H1 (cell line): ENCODE measurements at regions not wholly inside any gene's neighbourhood (a gene's known extent, or its start where the extent isn't known, plus 50 kb on each side); places are given as distances from the start of the nearest gene placed in this dataset.

Experiments used
- CTCF ChIA-PET: fragments of 300-600 bp; sonication (Branson Sonifier 250); formaldehyde crosslinking; loops from one replicate; lab custom pipeline; 2021; ENCODE audit not compliant: partially characterized antibody; lab: Charles Lee
- POLR2A ChIA-PET: fragments of 300-600 bp; sonication (Branson Sonifier 250); formaldehyde crosslinking; loops from one replicate; lab custom pipeline; 2021; ENCODE audit warnings: inconsistent platforms; ENCODE audit not compliant: partially characterized antibody; lab: Charles Lee
- DNase-seq, 2 experiments: peaks; one replicate each; pipeline versions ENCODE4 v3.0.0 to v3.0.0-alpha.2; 2010 to 2022; ENCODE audit warnings: low spot score in 2 of 2, low read depth in 1 of 2, mixed read lengths in 1 of 2
- FAIRE-seq: peaks from 2 replicates; lab custom pipeline; 2011; peaks lifted over from hg19 to GRCh38; lab: Jason Lieb, UNC
- H2AFZ ChIP-seq: 2 replicates; pipeline ENCODE4 v1.8.1; 2012; ENCODE audit warnings: low read length, inconsistent platforms
- H2AK5ac ChIP-seq: 2 replicates; pipeline ENCODE4 v1.6.1; 2013; ENCODE audit warnings: low read depth, low read length
- H2BK120ac ChIP-seq: replicated peaks from 2 replicates; pipeline ENCODE3; 2013; ENCODE audit warnings: low read depth, low read length, inconsistent platforms
- H2BK12ac ChIP-seq: 2 replicates; pipeline ENCODE4 v1.6.1; 2013; ENCODE audit warnings: low read depth, low read length
- H2BK15ac ChIP-seq: 2 replicates; pipeline ENCODE4 v1.6.1; 2013; ENCODE audit warnings: low read length
- H2BK20ac ChIP-seq: 2 replicates; pipeline ENCODE4 v1.6.1; 2013; ENCODE audit warnings: low read length
- H2BK5ac ChIP-seq: 2 replicates; pipeline ENCODE4 v1.6.1; 2013; ENCODE audit warnings: low read depth, low read length
- H3K14ac ChIP-seq: 2 replicates; pipeline ENCODE4 v1.6.1; 2013; ENCODE audit warnings: inconsistent platforms; ENCODE audit not compliant: insufficient read length
- H3K18ac ChIP-seq: 2 replicates; pipeline ENCODE4 v1.6.1; 2013; ENCODE audit warnings: low read length; ENCODE audit errors: extremely low read depth
- H3K23ac ChIP-seq: 2 replicates; pipeline ENCODE4 v1.6.1; 2013; ENCODE audit warnings: inconsistent platforms; ENCODE audit not compliant: insufficient read length
- H3K23me2 ChIP-seq: 2 replicates; pipeline ENCODE4 v1.6.1; 2013; ENCODE audit warnings: low read depth, low read length
- H3K27ac ChIP-seq: 2 replicates; pipeline ENCODE4 v1.6.1; 2011; ENCODE audit warnings: low read depth, low read length, inconsistent platforms
- H3K27me3 ChIP-seq, 4 experiments: replicated peaks in 1 of 4; 1 replicate in 1 of 4; 2 replicates in 3 of 4; pipeline versions ENCODE4 v1.6.1 to v1.8.1; 2011 to 2013; ENCODE audit warnings: low read length in 3 of 4, mild to moderate bottlenecking in 3 of 4, inconsistent platforms in 2 of 4, mixed read lengths in 2 of 4, moderate library complexity in 1 of 4; ENCODE audit not compliant: control insufficient read depth in 3 of 4, insufficient read depth in 3 of 4; ENCODE audit errors: extremely low read depth in 1 of 4
- H3K36me3 ChIP-seq, 4 experiments: 2 replicates each; pipeline versions ENCODE4 v1.6.1 to v1.8.1; 2011 to 2013; ENCODE audit warnings: mild to moderate bottlenecking in 4 of 4, low read length in 3 of 4, moderate library complexity in 2 of 4, control low read depth in 1 of 4, inconsistent platforms in 1 of 4; ENCODE audit not compliant: insufficient read depth in 4 of 4, control insufficient read depth in 2 of 4
- H3K4ac ChIP-seq: replicated peaks from 2 replicates; pipeline ENCODE3; 2013; ENCODE audit warnings: low read length, low read depth, mixed read lengths, inconsistent platforms; ENCODE audit not compliant: insufficient read length
- H3K4me1 ChIP-seq, 4 experiments: replicated peaks in 1 of 4; 1 replicate in 1 of 4; 2 replicates in 3 of 4; pipeline versions ENCODE4 v1.6.1 to v1.8.1; 2011 to 2013; ENCODE audit warnings: low read length in 3 of 4, inconsistent platforms in 2 of 4, mixed read lengths in 1 of 4; ENCODE audit not compliant: insufficient read depth in 4 of 4, control insufficient read depth in 3 of 4
- H3K4me2 ChIP-seq, 2 experiments: 2 replicates each; pipeline versions ENCODE4 v1.6.1 to v1.8.1; 2011 to 2013; ENCODE audit warnings: low read depth in 2 of 2, low read length in 2 of 2, control low read depth in 1 of 2, inconsistent platforms in 1 of 2, mild to moderate bottlenecking in 1 of 2; ENCODE audit not compliant: insufficient read depth in 1 of 2
- H3K4me3 ChIP-seq, 4 experiments: fragments of 200-600, 300-600 bp in 1 of 4; sonication (generic), shearing (Covaris generic), sonication (Bioruptor Twin) in 1 of 4; 2 replicates each; pipeline versions ENCODE4 v1.5.1 to v1.8.1; 2011 to 2016; ENCODE audit warnings: low read length in 4 of 4, low read depth in 3 of 4, control low read depth in 2 of 4, inconsistent platforms in 2 of 4, mild to moderate bottlenecking in 2 of 4, mixed read lengths in 1 of 4, moderate library complexity in 1 of 4; ENCODE audit not compliant: insufficient read depth in 2 of 4; ENCODE audit errors: extremely low read depth in 1 of 4
- H3K56ac ChIP-seq: replicated peaks from 2 replicates; pipeline ENCODE3; 2013; ENCODE audit warnings: low read depth, mild to moderate bottlenecking, mixed read lengths, low read length, inconsistent platforms; ENCODE audit not compliant: insufficient read length
- H3K79me1 ChIP-seq: 2 replicates; pipeline ENCODE4 v1.6.1; 2013; ENCODE audit warnings: low read depth, low read length, control low read depth
- H3K79me2 ChIP-seq, 2 experiments: 2 replicates each; pipeline versions ENCODE4 v1.6.1 to v1.8.1; 2012 to 2013; ENCODE audit warnings: low read length in 2 of 2, mild to moderate bottlenecking in 2 of 2, inconsistent platforms in 1 of 2; ENCODE audit not compliant: insufficient read depth in 2 of 2, control insufficient read depth in 1 of 2
- H3K9ac ChIP-seq, 4 experiments: replicated peaks in 1 of 4; 1 replicate in 1 of 4; 2 replicates in 3 of 4; pipeline versions ENCODE4 v1.6.1 to v1.8.1; 2011 to 2013; ENCODE audit warnings: low read depth in 3 of 4, low read length in 3 of 4, control low read depth in 2 of 4, mild to moderate bottlenecking in 2 of 4, moderate library complexity in 2 of 4, inconsistent platforms in 1 of 4; ENCODE audit errors: extremely low read depth in 1 of 4
- H3K9me3 ChIP-seq, 2 experiments: 2 replicates each; pipeline versions ENCODE4 v1.6.1 to v1.8.1; 2012 to 2013; ENCODE audit warnings: mild to moderate bottlenecking in 2 of 2, moderate library complexity in 2 of 2, control low read depth in 1 of 2, inconsistent platforms in 1 of 2, low read depth in 1 of 2, low read length in 1 of 2, mixed read lengths in 1 of 2; ENCODE audit not compliant: insufficient read depth in 2 of 2
- H4K20me1 ChIP-seq, 2 experiments: replicated peaks in 1 of 2; 2 replicates each; pipeline versions ENCODE3 to v1.8.1; 2011 to 2013; ENCODE audit warnings: inconsistent platforms in 2 of 2, low read length in 2 of 2, mild to moderate bottlenecking in 1 of 2; ENCODE audit not compliant: insufficient read depth in 2 of 2, control insufficient read depth in 1 of 2
- H4K5ac ChIP-seq: 2 replicates; pipeline ENCODE4 v1.6.1; 2013; ENCODE audit warnings: low read length, low read depth, mixed read lengths, inconsistent platforms; ENCODE audit not compliant: insufficient read length
- H4K8ac ChIP-seq: 2 replicates; pipeline ENCODE4 v1.8.0; 2013; ENCODE audit warnings: mild to moderate bottlenecking, moderate library complexity, low read length, inconsistent platforms; ENCODE audit not compliant: insufficient read depth; ENCODE audit errors: extremely low read depth
- H4K91ac ChIP-seq: replicated peaks from 2 replicates; pipeline ENCODE3; 2013; ENCODE audit warnings: low read length, mixed read lengths, inconsistent platforms; ENCODE audit not compliant: insufficient read length
- WGBS, 2 experiments: shearing (Covaris generic) in 1 of 2; methylation state at CpG; one replicate each; pipeline versions ENCODE4 v1.1.6 to v1.1.7; 2013 to 2015; ENCODE audit warnings: low lambda C conversion rate in 2 of 2, mixed read lengths in 2 of 2, inconsistent platforms in 1 of 2, low coverage in 1 of 2, missing lambda C conversion rate in 1 of 2; ENCODE audit not compliant: insufficient replicate concordance in 2 of 2, insufficient coverage in 1 of 2, insufficient read length in 1 of 2; ENCODE audit errors: extremely low coverage in 1 of 2, missing lambda C conversion rate in 1 of 2; 5-methylcytosine and 5-hydroxymethylcytosine counted together
- TF ChIP-seq, protein P1 (sequence below): fragments of 300-600 bp; sonication (generic); IDR thresholded peaks from 2 replicates; pipeline ENCODE4 v1.7.1; 2012; ENCODE audit warnings: low read length, moderate library complexity, mild to moderate bottlenecking, inconsistent platforms; ENCODE audit not compliant: insufficient replicate concordance

- no peak overlapping the region for H4K8ac ChIP-seq
- H3K14ac ChIP-seq: no peak overlapping the region
- H3K4me3 ChIP-seq: no peak overlapping the region
- no peak overlapping the region for H2AFZ ChIP-seq
- H4K5ac ChIP-seq: no peak overlapping the region
- H3K4me2 ChIP-seq: no peak overlapping the region
- no peaks in the 10 kb centered on the region for H3K36me3 ChIP-seq
- H3K4me1 ChIP-seq: no peaks in the 10 kb centered on the region
- no peak overlapping the region for H3K27ac ChIP-seq
- no peak overlapping the region for H2BK5ac ChIP-seq
- H2BK20ac ChIP-seq: no peak overlapping the region
- ChIA-PET CTCF (no interaction called here), POLR2A (no interaction called here)
- H2BK15ac ChIP-seq: no peak overlapping the region
- no peak overlapping the region for H3K23ac ChIP-seq
- H2BK12ac ChIP-seq: no peak overlapping the region
- H3K9me3 ChIP-seq: peaks cover 47 to 88% of the 10 kb centered on the region in 2 experiments; a peak in 3 of 4 replicates
- no peak overlapping the region for H4K91ac ChIP-seq
- no peak for FAIRE-seq
- DNase-seq: no peak
- no peak overlapping the region for H2AK5ac ChIP-seq
- 78% methylated on average over 1 of the region's 1 CpG; no CpG with 5 or more reads in 1 of the 2 experiments for WGBS, 2 experiments
- H3K79me2 ChIP-seq: no peaks in the 10 kb centered on the region
- no peak overlapping the region for H3K4ac ChIP-seq
- no peaks in the 10 kb centered on the region for H3K79me1 ChIP-seq
- no peak overlapping the region for H3K9ac ChIP-seq
- no peaks in the 10 kb centered on the region for H3K27me3 ChIP-seq
- no peak overlapping the region for H3K18ac ChIP-seq
- H4K20me1 ChIP-seq: peaks cover 0 to 5% of the 10 kb centered on the region in 2 experiments
- H2BK120ac ChIP-seq: no peak overlapping the region
- no peak overlapping the region for H3K56ac ChIP-seq
- H3K23me2 ChIP-seq: peaks cover 2% of the 10 kb centered on the region; the same call in 1 of the 2 replicates
- TF ChIP-seq, protein P1, sequence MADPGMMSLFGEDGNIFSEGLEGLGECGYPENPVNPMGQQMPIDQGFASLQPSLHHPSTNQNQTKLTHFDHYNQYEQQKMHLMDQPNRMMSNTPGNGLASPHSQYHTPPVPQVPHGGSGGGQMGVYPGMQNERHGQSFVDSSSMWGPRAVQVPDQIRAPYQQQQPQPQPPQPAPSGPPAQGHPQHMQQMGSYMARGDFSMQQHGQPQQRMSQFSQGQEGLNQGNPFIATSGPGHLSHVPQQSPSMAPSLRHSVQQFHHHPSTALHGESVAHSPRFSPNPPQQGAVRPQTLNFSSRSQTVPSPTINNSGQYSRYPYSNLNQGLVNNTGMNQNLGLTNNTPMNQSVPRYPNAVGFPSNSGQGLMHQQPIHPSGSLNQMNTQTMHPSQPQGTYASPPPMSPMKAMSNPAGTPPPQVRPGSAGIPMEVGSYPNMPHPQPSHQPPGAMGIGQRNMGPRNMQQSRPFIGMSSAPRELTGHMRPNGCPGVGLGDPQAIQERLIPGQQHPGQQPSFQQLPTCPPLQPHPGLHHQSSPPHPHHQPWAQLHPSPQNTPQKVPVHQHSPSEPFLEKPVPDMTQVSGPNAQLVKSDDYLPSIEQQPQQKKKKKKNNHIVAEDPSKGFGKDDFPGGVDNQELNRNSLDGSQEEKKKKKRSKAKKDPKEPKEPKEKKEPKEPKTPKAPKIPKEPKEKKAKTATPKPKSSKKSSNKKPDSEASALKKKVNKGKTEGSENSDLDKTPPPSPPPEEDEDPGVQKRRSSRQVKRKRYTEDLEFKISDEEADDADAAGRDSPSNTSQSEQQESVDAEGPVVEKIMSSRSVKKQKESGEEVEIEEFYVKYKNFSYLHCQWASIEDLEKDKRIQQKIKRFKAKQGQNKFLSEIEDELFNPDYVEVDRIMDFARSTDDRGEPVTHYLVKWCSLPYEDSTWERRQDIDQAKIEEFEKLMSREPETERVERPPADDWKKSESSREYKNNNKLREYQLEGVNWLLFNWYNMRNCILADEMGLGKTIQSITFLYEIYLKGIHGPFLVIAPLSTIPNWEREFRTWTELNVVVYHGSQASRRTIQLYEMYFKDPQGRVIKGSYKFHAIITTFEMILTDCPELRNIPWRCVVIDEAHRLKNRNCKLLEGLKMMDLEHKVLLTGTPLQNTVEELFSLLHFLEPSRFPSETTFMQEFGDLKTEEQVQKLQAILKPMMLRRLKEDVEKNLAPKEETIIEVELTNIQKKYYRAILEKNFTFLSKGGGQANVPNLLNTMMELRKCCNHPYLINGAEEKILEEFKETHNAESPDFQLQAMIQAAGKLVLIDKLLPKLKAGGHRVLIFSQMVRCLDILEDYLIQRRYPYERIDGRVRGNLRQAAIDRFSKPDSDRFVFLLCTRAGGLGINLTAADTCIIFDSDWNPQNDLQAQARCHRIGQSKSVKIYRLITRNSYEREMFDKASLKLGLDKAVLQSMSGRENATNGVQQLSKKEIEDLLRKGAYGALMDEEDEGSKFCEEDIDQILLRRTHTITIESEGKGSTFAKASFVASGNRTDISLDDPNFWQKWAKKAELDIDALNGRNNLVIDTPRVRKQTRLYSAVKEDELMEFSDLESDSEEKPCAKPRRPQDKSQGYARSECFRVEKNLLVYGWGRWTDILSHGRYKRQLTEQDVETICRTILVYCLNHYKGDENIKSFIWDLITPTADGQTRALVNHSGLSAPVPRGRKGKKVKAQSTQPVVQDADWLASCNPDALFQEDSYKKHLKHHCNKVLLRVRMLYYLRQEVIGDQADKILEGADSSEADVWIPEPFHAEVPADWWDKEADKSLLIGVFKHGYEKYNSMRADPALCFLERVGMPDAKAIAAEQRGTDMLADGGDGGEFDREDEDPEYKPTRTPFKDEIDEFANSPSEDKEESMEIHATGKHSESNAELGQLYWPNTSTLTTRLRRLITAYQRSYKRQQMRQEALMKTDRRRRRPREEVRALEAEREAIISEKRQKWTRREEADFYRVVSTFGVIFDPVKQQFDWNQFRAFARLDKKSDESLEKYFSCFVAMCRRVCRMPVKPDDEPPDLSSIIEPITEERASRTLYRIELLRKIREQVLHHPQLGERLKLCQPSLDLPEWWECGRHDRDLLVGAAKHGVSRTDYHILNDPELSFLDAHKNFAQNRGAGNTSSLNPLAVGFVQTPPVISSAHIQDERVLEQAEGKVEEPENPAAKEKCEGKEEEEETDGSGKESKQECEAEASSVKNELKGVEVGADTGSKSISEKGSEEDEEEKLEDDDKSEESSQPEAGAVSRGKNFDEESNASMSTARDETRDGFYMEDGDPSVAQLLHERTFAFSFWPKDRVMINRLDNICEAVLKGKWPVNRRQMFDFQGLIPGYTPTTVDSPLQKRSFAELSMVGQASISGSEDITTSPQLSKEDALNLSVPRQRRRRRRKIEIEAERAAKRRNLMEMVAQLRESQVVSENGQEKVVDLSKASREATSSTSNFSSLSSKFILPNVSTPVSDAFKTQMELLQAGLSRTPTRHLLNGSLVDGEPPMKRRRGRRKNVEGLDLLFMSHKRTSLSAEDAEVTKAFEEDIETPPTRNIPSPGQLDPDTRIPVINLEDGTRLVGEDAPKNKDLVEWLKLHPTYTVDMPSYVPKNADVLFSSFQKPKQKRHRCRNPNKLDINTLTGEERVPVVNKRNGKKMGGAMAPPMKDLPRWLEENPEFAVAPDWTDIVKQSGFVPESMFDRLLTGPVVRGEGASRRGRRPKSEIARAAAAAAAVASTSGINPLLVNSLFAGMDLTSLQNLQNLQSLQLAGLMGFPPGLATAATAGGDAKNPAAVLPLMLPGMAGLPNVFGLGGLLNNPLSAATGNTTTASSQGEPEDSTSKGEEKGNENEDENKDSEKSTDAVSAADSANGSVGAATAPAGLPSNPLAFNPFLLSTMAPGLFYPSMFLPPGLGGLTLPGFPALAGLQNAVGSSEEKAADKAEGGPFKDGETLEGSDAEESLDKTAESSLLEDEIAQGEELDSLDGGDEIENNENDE: no peak
Measured at GRCh38 chr15:22251422-22251821, 171.1 kb downstream of the OR4M2 start.
